A673 (cell line): ENCODE measurements at regions not wholly inside any gene's neighbourhood (a gene's known extent, or its start where the extent isn't known, plus 50 kb on each side); places are given as distances from the start of the nearest gene placed in this dataset.

Experiments used
- BruUV-seq: library from RNA; stranded (reverse); fragments of 400-500 nt; replicated peaks from 2 replicates; lab custom pipeline; 2021; lab: Mats Ljungman, UMichigan
- CTCF ChIA-PET: fragments of 300-600 bp; sonication (Branson Sonifier 250); formaldehyde crosslinking; loops from one replicate; lab custom pipeline; 2022; ENCODE audit warnings: antibody characterized with exemption; lab: Charles Lee
- POLR2A ChIA-PET: fragments of 300-600 bp; sonication (Branson Sonifier 250); formaldehyde crosslinking; loops from one replicate; lab custom pipeline; 2022; ENCODE audit warnings: antibody characterized with exemption; ENCODE audit not compliant: low non-redundant PET; lab: Charles Lee
- DNase-seq: peaks from one replicate; pipeline ENCODE4 v3.0.0-alpha.2; 2015; ENCODE audit warnings: low spot score
- H3K27ac ChIP-seq: fragments of 200-600 bp; sonication (generic); 2 replicates; pipeline ENCODE4 v1.5.1; 2016; ENCODE audit warnings: mixed run types, low read depth, mild to moderate bottlenecking, mixed read lengths, antibody characterized with exemption, low read length; ENCODE audit not compliant: poor library complexity, severe bottlenecking
- H3K27me3 ChIP-seq: fragments of 200-600 bp; sonication (generic); replicated peaks from 2 replicates; pipeline ENCODE4 v1.6.1; 2017; ENCODE audit warnings: mixed run types, low read depth, mild to moderate bottlenecking, mixed read lengths, antibody characterized with exemption, low read length; ENCODE audit not compliant: insufficient read depth, poor library complexity
- H3K36me3 ChIP-seq: fragments of 200-600 bp; sonication (generic); 2 replicates; pipeline ENCODE4 v1.6.1; 2016; ENCODE audit warnings: mixed run types, mild to moderate bottlenecking, mixed read lengths, antibody characterized with exemption, low read length; ENCODE audit not compliant: insufficient read depth, poor library complexity, severe bottlenecking
- H3K4me1 ChIP-seq: fragments of 200-600 bp; sonication (generic); 2 replicates; pipeline ENCODE4 v1.6.1; 2017; ENCODE audit warnings: mixed run types, mild to moderate bottlenecking, mixed read lengths, antibody characterized with exemption, low read length; ENCODE audit not compliant: insufficient read depth, poor library complexity, severe bottlenecking
- H3K4me3 ChIP-seq: fragments of 200-600 bp; sonication (generic); 2 replicates; pipeline ENCODE4 v1.5.1; 2016; ENCODE audit warnings: low read depth, mixed run types, mild to moderate bottlenecking, mixed read lengths, low read length; ENCODE audit not compliant: poor library complexity, severe bottlenecking
- H3K9me3 ChIP-seq: fragments of 200-600 bp; sonication (generic); 2 replicates; pipeline ENCODE4 v1.6.1; 2016; ENCODE audit warnings: mixed run types, low read depth, mild to moderate bottlenecking, mixed read lengths, antibody characterized with exemption, low read length; ENCODE audit not compliant: poor library complexity, severe bottlenecking
- EZH2 ChIP-seq: fragments of 200-600 bp; sonication (generic); IDR thresholded peaks from 2 replicates; pipeline ENCODE4 v1.6.1; 2017; ENCODE audit warnings: borderline replicate concordance, low read depth, mild to moderate bottlenecking, mixed read lengths, antibody characterized with exemption, low read length; ENCODE audit not compliant: poor library complexity, severe bottlenecking
- intact Hi-C: fragments of 100-400 bp; cut with micrococcal nuclease; formaldehyde crosslinking; loops from one replicate; pipeline ENCODE4 v1.10.0; 2022; ENCODE audit not compliant: unreplicated experiment
- TF ChIP-seq, protein P1 (sequence below): fragments of 300-800, 200-600 bp; sonication (generic); conservative IDR thresholded peaks from 2 replicates; pipeline ENCODE4 v1.5.1; 2017; ENCODE audit warnings: low read depth, mild to moderate bottlenecking, antibody characterized with exemption, low read length, moderate library complexity, mixed read lengths

DNA sequence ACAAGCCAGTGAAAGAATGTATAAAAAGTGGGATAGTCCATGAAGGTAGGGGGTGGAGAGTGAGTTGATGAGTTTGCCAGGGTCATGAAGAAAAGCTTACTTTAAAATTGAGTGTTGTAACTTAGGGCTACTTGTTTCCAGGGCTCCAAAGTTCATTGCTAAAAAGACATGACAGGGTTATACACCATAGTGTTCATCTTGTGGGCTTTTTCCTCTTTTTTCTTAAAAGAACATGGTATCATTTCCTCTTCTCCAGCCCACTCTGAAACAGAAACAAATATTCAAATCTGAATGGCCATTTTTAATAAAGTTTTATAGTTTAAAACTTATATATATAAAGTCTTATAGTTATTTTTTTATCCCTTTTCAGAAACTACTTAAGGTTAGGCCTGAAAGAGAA, 115.7 kb upstream of the SMC2 start:
- H3K36me3 ChIP-seq: no peaks in the 10 kb centered on the region
- H3K4me1 ChIP-seq: no peaks in the 10 kb centered on the region
- no peak overlapping the region for H3K4me3 ChIP-seq
- TF ChIP-seq, protein P1, sequence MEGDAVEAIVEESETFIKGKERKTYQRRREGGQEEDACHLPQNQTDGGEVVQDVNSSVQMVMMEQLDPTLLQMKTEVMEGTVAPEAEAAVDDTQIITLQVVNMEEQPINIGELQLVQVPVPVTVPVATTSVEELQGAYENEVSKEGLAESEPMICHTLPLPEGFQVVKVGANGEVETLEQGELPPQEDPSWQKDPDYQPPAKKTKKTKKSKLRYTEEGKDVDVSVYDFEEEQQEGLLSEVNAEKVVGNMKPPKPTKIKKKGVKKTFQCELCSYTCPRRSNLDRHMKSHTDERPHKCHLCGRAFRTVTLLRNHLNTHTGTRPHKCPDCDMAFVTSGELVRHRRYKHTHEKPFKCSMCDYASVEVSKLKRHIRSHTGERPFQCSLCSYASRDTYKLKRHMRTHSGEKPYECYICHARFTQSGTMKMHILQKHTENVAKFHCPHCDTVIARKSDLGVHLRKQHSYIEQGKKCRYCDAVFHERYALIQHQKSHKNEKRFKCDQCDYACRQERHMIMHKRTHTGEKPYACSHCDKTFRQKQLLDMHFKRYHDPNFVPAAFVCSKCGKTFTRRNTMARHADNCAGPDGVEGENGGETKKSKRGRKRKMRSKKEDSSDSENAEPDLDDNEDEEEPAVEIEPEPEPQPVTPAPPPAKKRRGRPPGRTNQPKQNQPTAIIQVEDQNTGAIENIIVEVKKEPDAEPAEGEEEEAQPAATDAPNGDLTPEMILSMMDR: no peak
- no peak for TF ChIP-seq EZH2
- BruUV-seq: no TSS peak
- H3K27me3 ChIP-seq: no peaks in the 10 kb centered on the region
- ChIA-PET CTCF (no interaction called here), POLR2A (no interaction called here)
- intact Hi-C loops: no loop called here
- no peak for DNase-seq
- no peaks in the 10 kb centered on the region for H3K9me3 ChIP-seq
- no peak overlapping the region for H3K27ac ChIP-seq

DNA sequence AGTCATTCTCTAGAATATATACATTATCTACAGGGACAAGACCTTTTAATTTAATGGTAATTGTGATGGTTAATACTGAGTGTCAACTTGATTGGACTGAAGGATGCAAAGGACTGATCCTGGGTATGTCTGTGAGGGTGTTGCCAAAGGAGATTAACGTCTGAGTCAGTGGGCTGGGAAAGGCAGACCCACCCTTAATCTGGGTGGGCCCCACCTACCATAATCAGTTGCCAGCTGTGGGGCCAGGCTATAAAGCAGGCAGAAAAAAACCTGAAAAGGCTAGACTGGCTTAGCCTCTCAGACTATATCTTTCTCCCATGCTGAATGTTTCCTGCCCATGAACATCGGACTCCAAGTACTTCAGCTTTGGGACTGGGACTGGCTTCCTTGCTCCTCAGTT, 112.2 kb upstream of the SMC2 start:
- POLR2A ChIA-PET: no interaction called here

DNA sequence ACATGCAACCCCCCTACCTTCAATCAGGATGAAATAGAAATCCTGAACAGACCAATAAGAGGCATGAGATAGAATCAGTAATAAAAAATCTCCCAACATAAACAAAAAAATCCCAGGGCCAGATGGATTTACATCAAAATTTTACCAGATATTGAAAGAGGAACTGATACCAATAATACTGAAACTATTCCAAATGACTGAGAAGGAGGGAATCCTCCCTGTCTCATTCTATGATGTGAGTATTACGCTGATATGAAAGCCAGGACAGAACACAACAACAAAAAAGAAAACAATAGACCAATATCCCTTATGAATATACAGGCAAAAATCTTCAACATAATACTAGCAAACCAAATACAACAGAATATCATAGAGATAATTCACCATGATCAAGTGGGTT, 109.0 kb upstream of the SMC2 start:
- no TSS peak for BruUV-seq
- POLR2A ChIA-PET: no interaction called here
- no peaks in the 10 kb centered on the region for H3K36me3 ChIP-seq

More for the DNA sequence above, 112.2 kb upstream of the SMC2 start:
- Histone ChIP-seq H3K4me3 (no peak overlapping the region), H3K27me3 (no peaks in the 10 kb centered on the region), H3K4me1 (no peaks in the 10 kb centered on the region), H3K9me3 (no peaks in the 10 kb centered on the region), H3K27ac (no peak overlapping the region), H3K36me3 (no peaks in the 10 kb centered on the region)
- DNase-seq: no peak
- intact Hi-C loops: no loop called here
- CTCF ChIA-PET: no interaction called here
- TF ChIP-seq, protein P1: no peak
- no peak for TF ChIP-seq EZH2
- no TSS peak for BruUV-seq

More for the DNA sequence above, 109.0 kb upstream of the SMC2 start:
- intact Hi-C loops: no loop called here
- CTCF ChIA-PET: no interaction called here
- Histone ChIP-seq H3K4me1 (no peaks in the 10 kb centered on the region), H3K27ac (no peak overlapping the region), H3K9me3 (no peaks in the 10 kb centered on the region), H3K27me3 (no peaks in the 10 kb centered on the region), H3K4me3 (no peak overlapping the region)
- no peak for TF ChIP-seq EZH2
- TF ChIP-seq, protein P1: no peak
- DNase-seq: no peak
